ENCODE measurements at regions not wholly inside any gene's neighbourhood (a gene's known extent, or its start where the extent isn't known, plus 50 kb on each side); places are given as distances from the start of the nearest gene placed in this dataset.

DNA sequence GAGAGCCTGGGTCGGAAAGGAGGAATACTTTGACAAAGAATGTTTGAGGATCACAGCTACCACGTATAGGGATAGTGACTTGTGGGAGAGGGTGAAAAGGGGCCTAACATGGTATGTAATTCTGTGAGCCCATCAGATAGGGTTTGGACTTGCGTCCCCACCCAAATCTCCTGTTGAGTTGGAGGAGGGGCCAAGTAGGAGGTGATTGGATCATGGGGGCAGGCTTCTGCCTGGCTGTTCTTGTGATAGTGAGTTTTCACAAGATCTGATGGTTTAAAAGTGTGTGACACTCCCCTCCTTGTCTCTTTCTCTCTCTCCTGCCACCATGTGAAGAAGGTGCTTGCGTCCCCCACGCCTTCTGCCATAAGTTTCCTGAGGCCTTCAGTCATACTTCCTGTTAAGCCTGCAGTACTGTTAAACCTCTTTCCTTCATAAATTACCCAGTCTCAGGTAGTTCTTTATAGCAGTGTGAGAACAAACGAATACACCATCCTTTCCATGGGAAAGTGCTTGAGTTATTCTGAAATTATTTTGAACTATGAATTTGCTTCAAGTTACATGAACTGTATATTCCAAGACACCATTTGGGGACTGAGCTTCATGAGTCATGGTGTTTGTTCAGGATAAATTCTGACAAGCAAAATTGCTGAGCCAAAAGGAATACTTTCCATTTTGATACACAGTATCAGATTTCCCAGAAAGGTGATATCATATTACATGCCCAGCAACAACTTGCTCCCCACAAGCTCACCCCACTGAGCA is 68.8 kb upstream of the SSBP2 start:
- no peaks in the 10 kb centered on the region for H3K27me3 ChIP-seq (ENCODE audit: control insufficient read depth in 1 of 2, insufficient read depth in 2 of 2, low read length in 2 of 2)
- no peaks in the 10 kb centered on the region for H3K36me3 ChIP-seq (ENCODE audit: insufficient read depth, low read length)
- peaks cover 51% of the 10 kb centered on the region for H3K4me1 Mint-ChIP-seq (ENCODE audit: low read depth)
- POLR2A ChIA-PET = interaction anchor here (1.5 kb wide), 1 partner anchor 68 kb away, joined by 3 read pairs; no protein-coding TSS in a partner anchor
- H3K4me1 ChIP-seq (ENCODE audit: insufficient read depth, low read length) = peaks cover 19% of the 10 kb centered on the region
- no peak overlapping the region for H3K4me3 Mint-ChIP-seq
- CTCF ChIA-PET = no interaction called here
- intact Hi-C loops (cut with DNase I, micrococcal nuclease) = no loop called here
- H3K36me3 Mint-ChIP-seq (ENCODE audit: low read depth) = no peaks in the 10 kb centered on the region
- H3K9me3 Mint-ChIP-seq = no peaks in the 10 kb centered on the region
- TF ChIP-seq, protein P1, sequence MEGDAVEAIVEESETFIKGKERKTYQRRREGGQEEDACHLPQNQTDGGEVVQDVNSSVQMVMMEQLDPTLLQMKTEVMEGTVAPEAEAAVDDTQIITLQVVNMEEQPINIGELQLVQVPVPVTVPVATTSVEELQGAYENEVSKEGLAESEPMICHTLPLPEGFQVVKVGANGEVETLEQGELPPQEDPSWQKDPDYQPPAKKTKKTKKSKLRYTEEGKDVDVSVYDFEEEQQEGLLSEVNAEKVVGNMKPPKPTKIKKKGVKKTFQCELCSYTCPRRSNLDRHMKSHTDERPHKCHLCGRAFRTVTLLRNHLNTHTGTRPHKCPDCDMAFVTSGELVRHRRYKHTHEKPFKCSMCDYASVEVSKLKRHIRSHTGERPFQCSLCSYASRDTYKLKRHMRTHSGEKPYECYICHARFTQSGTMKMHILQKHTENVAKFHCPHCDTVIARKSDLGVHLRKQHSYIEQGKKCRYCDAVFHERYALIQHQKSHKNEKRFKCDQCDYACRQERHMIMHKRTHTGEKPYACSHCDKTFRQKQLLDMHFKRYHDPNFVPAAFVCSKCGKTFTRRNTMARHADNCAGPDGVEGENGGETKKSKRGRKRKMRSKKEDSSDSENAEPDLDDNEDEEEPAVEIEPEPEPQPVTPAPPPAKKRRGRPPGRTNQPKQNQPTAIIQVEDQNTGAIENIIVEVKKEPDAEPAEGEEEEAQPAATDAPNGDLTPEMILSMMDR (IDR thresholded peaks at IDR 0.05) = no peak
- ATAC-seq (ENCODE audit: poor library complexity) (no peak), DNase-seq (peak in 2 of 14 experiments; percentile 7 to 13)
- H3K27me3 Mint-ChIP-seq = no peaks in the 10 kb centered on the region
- no peak overlapping the region for H3K27ac ChIP-seq (ENCODE audit: low read depth in 1 of 2, low read length in 2 of 2)
- H3K9me3 ChIP-seq (ENCODE audit: control insufficient read depth in 1 of 2, insufficient read depth in 1 of 2, low read length in 2 of 2) = no peaks in the 10 kb centered on the region
- no peak overlapping the region for H3K27ac Mint-ChIP-seq
- H3K4me3 ChIP-seq (ENCODE audit: low read length) = no peak overlapping the region

GRCh38 chr5:81817980-81818379 is 67.1 kb upstream of the SSBP2 start:
- DNase-seq (peak in 4 of 14 experiments; percentile 18 to 70 (median 44)), ATAC-seq (ENCODE audit: poor library complexity) (peak; percentile 81)
- Histone ChIP-seq H3K27me3 (ENCODE audit: control insufficient read depth in 1 of 2, insufficient read depth in 2 of 2, low read length in 2 of 2) (no peaks in the 10 kb centered on the region), H3K9me3 (ENCODE audit: control insufficient read depth in 1 of 2, insufficient read depth in 1 of 2, low read length in 2 of 2) (no peaks in the 10 kb centered on the region), H3K4me3 (ENCODE audit: low read length) (no peak overlapping the region), H3K4me1 (ENCODE audit: insufficient read depth, low read length) (peaks cover 19% of the 10 kb centered on the region), H3K27ac (ENCODE audit: low read depth in 1 of 2, low read length in 2 of 2) (no peak overlapping the region), H3K36me3 (ENCODE audit: insufficient read depth, low read length) (no peaks in the 10 kb centered on the region)
- H3K9me3 Mint-ChIP-seq = no peaks in the 10 kb centered on the region
- H3K36me3 Mint-ChIP-seq (ENCODE audit: low read depth) = no peaks in the 10 kb centered on the region
- intact Hi-C loops (cut with DNase I, micrococcal nuclease) = no loop called here
- H3K4me3 Mint-ChIP-seq = no peak overlapping the region
- ChIA-PET POLR2A (interaction anchor here (0.8 to 1.6 kb wide), 5 partner anchors 9 to 67 kb away, joined by 3 to 6 read pairs (median 3); partner anchors contain the start of gene SSBP2), CTCF (no interaction called here)
- H3K27ac Mint-ChIP-seq = peak overlapping the region; percentile 45
- H3K27me3 Mint-ChIP-seq = no peaks in the 10 kb centered on the region
- TF ChIP-seq, protein P1 (IDR thresholded peaks at IDR 0.05) = no peak
- peaks cover 51% of the 10 kb centered on the region for H3K4me1 Mint-ChIP-seq (ENCODE audit: low read depth)

GRCh38 chr5:81817086-81817485 is 66.2 kb upstream of the SSBP2 start:
- no peaks in the 10 kb centered on the region for H3K9me3 Mint-ChIP-seq
- no peak overlapping the region for H3K4me3 ChIP-seq (ENCODE audit: low read length)
- no peaks in the 10 kb centered on the region for H3K27me3 ChIP-seq (ENCODE audit: control insufficient read depth in 1 of 2, insufficient read depth in 2 of 2, low read length in 2 of 2)
- H3K27ac Mint-ChIP-seq = peak overlapping the region; percentile 45
- ChIA-PET POLR2A (interaction anchor here (1.4 kb wide), 1 partner anchor 8 kb away, joined by 3 read pairs; no protein-coding TSS in a partner anchor), CTCF (interaction anchor here (0.6 kb wide), 1 partner anchor 66 kb away, joined by 3 read pairs; the partner anchor contains the start of gene SSBP2)
- H3K4me1 Mint-ChIP-seq (ENCODE audit: low read depth) = peaks cover 51% of the 10 kb centered on the region
- no peak overlapping the region for H3K4me3 Mint-ChIP-seq
- H3K27ac ChIP-seq (ENCODE audit: low read depth in 1 of 2, low read length in 2 of 2) = no peak overlapping the region
- DNase-seq (no peak), ATAC-seq (ENCODE audit: poor library complexity) (no peak)
- intact Hi-C loops (cut with DNase I, micrococcal nuclease) = no loop called here
- H3K9me3 ChIP-seq (ENCODE audit: control insufficient read depth in 1 of 2, insufficient read depth in 1 of 2, low read length in 2 of 2) = no peaks in the 10 kb centered on the region
- peaks cover 19% of the 10 kb centered on the region for H3K4me1 ChIP-seq (ENCODE audit: insufficient read depth, low read length)
- no peaks in the 10 kb centered on the region for H3K27me3 Mint-ChIP-seq
- TF ChIP-seq, protein P1 (IDR thresholded peaks at IDR 0.05) = no peak
- no peaks in the 10 kb centered on the region for H3K36me3 Mint-ChIP-seq (ENCODE audit: low read depth)
- H3K36me3 ChIP-seq (ENCODE audit: insufficient read depth, low read length) = no peaks in the 10 kb centered on the region

Data from CD4-positive, alpha-beta T cell (primary cell).